Omental fat pad (tissue), 3 donors: ENCODE measurements at regions not wholly inside any gene's neighbourhood (a gene's known extent, or its start where the extent isn't known, plus 50 kb on each side); places are given as distances from the start of the nearest gene placed in this dataset.

Source experiments
- ATAC-seq: fragments of 150-250 bp; one replicate; pipeline ENCODE4 v1.9.1; 2016; ENCODE audit warnings: mild to moderate bottlenecking, moderate library complexity; ENCODE audit not compliant: low FRiP score
- DNase-seq: peaks from one replicate; pipeline ENCODE4 v3.0.0-alpha.2; 2019; ENCODE audit warnings: low spot score
- TF ChIP-seq, protein P1 (sequence below), 3 donors: fragments of 450-650 bp; IDR thresholded peaks; one replicate each; pipeline ENCODE4 v1.5.1; 2016 to 2017; ENCODE audit warnings: antibody characterized with exemption in 3 of 3, mild to moderate bottlenecking in 3 of 3, moderate library complexity in 2 of 3

DNA sequence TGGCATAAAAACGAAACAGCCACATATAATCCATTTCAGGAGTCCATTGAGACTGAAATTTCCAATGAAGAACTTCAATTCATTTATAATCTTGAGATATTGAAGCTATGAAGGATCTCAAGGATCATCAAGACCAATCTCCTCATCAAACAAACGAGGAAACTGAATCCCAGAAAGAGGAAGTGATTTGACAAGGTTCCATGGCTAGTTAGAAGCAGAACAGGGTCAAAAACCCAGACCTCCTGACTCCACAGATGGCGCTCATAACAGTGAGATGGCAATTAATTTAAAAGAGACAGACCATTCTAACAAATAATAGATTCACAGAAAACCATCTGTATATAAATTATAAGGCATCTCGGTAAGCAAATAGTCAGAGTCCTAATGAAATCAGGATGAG, 229.7 kb downstream of the KCTD12 start:
- TF ChIP-seq, protein P1, sequence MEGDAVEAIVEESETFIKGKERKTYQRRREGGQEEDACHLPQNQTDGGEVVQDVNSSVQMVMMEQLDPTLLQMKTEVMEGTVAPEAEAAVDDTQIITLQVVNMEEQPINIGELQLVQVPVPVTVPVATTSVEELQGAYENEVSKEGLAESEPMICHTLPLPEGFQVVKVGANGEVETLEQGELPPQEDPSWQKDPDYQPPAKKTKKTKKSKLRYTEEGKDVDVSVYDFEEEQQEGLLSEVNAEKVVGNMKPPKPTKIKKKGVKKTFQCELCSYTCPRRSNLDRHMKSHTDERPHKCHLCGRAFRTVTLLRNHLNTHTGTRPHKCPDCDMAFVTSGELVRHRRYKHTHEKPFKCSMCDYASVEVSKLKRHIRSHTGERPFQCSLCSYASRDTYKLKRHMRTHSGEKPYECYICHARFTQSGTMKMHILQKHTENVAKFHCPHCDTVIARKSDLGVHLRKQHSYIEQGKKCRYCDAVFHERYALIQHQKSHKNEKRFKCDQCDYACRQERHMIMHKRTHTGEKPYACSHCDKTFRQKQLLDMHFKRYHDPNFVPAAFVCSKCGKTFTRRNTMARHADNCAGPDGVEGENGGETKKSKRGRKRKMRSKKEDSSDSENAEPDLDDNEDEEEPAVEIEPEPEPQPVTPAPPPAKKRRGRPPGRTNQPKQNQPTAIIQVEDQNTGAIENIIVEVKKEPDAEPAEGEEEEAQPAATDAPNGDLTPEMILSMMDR (IDR thresholded peaks at IDR 0.05) = no peak
- ATAC-seq = no peak
- DNase-seq = no peak

DNA sequence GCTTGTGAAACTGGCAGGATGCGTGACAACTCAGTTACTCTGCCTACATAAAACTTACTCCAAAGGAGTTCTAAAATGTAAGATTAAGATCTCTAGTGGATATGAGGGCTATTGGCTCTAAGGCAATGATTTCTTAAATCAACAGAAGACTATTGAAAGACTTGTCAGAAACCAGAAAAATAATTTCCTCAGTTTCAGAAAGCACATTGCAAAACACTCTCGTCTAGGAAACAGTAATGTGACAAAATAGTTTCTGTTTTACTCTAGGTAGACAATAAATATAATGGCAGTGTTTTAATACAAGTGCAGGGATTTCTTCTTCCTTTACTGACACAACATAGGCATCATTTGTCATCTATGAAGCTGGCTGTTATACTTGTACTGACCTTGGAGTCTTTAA, 230.1 kb downstream of the KCTD12 start:
- no peak for DNase-seq
- TF ChIP-seq, protein P1 (IDR thresholded peaks at IDR 0.05) = no peak
- no peak for ATAC-seq

DNA sequence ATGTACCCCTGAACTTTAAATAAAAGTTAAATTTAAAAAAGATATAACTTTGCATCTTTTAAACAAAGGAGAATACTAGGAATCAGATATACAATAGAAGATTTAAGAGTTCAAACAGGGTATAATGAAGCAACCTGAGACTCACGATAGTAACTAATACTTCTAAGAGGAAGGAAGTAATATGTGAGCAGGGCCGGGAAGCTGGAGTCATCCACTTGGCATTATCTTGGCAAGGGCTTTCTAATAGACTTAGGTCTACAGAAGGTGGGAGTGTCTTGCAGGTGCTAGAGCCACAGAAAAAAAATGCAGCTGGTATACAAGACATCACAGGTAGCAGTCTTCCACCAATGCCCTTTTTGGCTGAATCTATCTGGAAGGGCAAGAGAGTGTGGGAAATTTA, 231.9 kb downstream of the KCTD12 start:
- TF ChIP-seq, protein P1 (IDR thresholded peaks at IDR 0.05) = no peak
- ATAC-seq (no peak), DNase-seq (no peak)

DNA sequence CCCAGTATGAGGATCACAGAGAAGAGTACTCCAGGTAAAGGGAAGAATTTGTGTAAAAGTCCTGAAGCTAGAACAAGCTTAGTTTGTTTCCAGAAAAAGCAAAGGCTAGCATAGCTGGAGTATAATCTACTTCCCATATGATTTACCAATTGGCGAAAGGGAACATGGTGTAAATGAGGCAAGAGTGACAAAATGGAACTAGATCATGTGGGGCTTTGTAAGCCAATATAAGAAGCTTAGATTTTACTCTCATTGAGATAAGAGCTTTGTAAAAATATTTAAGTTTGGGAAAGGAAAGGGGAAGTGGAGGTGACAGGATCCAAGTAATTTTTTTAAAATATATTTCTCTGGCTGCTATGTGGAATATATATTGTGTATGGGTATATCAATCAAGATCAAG, 234.9 kb downstream of the KCTD12 start:
- DNase-seq = no peak
- TF ChIP-seq, protein P1 (IDR thresholded peaks at IDR 0.05) = no peak
- ATAC-seq = no peak

DNA sequence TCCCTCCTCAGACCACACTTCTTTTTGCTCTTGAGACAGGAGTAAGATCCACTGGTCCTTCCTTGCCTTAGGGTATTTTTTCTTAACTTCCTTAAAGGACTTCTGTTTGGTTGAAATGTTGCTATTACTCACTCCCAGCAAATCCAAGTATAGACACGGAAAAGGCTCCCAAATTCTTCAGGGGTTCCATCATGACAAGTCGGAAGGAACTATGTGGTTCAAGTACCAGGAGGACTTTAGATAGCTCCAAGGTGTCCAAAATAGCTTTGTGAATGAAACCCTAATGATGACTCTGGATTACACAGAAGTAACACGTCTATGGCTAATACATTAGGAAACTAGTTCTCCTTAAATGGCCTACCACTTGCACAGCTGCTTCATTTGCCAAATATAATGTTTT, 238.7 kb downstream of the KCTD12 start:
- ATAC-seq = no peak
- TF ChIP-seq, protein P1 (IDR thresholded peaks at IDR 0.05) = no peak
- DNase-seq = no peak

DNA sequence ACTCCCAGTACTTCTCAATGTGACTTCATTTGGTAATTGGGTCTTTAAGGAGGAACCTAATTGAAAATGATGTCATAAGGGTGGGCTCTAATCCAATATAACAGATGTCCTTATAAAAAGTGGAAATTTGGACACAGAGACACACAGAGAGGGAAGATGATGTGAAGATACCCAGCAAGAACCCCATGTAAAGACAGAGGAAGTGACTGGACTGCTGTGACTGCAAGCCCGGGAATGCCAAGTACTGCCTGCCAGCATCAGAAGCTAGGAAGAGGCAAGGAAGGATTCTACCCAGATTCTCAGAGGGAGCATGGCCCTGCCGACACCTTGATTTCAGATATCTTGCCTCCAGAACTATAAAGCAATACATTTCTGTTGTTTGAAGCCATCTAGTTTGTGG, 239.3 kb downstream of the KCTD12 start:
- DNase-seq (no peak), ATAC-seq (no peak)
- TF ChIP-seq, protein P1 (IDR thresholded peaks at IDR 0.05) = no peak

DNA sequence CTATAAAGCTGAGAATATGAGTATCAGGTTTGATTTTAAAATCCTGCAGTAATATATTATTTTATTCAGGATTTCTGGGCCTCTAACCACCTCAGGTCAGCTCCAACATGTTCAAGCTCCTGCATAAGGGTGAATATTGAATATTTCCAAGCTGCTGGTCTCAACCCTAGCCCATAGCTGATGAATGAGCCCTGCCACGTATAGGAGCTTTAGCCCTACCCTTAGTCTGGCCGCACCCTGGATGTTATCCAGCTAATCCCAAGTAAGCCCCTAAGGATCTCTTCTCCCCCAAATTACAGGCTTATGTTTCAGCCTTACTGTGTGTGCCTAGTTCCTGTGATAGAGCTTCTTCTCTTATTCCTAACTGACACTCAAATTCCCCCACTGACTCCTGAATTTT, 240.6 kb downstream of the KCTD12 start:
- TF ChIP-seq, protein P1 (IDR thresholded peaks at IDR 0.05) = no peak
- DNase-seq = no peak
- no peak for ATAC-seq
